ENCODE measurements at regions not wholly inside any gene's neighbourhood (a gene's known extent, or its start where the extent isn't known, plus 50 kb on each side); places are given as distances from the start of the nearest gene placed in this dataset.

DNA sequence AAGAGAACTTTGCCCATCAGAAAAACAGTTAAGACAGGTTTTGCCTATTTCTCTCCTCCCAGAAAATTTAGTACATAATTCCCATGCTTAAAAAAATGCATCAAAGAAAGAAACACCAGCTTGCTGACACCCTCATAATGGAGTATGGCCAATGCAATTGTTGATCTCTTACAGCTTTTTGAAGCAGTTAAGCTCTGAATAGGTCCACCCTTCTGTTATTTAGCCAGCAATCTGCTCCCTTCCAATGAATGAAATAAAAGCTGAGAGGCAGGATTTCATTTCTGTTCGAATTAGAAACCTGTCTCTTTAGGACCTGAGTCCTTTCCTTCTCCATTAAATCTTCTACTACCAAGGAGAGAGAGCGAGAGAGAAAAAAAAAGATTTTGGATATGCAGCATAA lies 288.7 kb downstream of the RNF144B start:
- no peak for DNase-seq

DNA sequence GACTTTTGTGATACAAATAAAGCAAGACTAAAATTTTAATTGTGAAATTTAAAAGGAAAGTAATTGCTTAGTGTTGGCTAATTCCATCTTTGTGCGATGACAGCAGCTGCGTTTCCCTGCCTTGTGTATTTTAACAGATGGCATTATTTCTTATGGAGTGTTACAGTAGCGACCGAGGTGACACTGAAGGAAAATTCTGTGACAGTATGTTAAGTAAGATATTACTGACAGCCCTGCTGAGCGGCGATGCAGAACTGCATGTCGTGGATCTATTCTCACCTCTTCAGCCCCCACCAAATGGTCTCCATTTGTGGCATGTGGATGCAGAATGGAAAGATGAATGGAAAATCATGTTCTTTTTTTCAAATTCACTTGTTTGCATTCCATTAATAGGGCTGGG lies 289.4 kb downstream of the RNF144B start:
- DNase-seq: no peak

- DNase-seq: no peak
Measured at GRCh38 chr6:18680842-18681241, 293.7 kb downstream of the RNF144B start.

DNA sequence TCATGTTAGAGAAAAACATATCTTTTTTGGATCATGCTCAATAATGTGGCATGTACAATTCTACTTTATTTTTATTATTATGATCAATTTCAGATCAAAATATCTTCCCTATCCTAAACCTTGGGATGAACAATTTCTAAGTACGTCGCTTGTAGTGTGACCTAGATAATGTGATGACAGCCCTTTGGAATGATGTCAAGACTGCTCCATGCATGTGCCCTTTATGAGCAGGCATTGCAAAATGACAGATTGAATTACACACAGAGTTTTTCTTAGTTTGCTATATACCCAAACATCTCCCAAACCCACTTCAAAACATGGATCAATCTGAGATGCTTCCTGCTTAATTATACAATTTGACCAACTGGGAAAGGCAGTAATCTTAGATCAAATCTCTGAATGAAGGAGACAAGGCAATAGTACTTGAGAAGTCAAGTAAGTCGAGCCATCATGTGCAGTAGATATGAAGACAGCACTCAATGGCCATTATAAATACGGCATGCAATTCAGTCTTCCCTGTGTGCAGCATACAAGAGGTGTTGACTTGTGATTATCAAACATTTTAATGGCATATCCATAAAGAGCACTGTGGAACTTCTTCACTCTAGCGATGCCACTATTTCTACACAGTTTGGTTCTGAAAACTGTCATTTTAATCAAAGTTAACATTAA lies 294.8 kb downstream of the RNF144B start:
- DNase-seq: no peak

DNA sequence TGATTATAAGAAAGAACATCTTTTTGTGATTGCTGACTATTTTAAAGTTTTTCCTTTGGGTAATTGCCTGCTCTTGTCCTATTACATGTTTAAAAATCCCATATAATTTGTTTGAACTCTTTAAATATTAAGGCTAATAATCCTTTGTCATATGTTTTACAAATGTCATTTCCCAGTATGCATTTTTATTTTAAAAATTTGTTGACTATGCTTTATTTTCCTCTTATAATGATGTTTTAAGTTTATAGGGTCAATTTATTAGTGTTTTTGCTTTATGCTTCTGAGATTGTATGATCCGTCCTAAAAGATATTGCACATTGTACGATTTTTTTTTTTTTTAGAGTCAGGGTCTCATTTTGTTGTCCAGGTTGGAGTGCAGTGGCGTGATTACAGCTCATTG lies 297.2 kb downstream of the RNF144B start:
- DNase-seq: no peak

GRCh38 chr6:18692929-18693685 lies 306.0 kb downstream of the RNF144B start:
- no peak for DNase-seq

DNA sequence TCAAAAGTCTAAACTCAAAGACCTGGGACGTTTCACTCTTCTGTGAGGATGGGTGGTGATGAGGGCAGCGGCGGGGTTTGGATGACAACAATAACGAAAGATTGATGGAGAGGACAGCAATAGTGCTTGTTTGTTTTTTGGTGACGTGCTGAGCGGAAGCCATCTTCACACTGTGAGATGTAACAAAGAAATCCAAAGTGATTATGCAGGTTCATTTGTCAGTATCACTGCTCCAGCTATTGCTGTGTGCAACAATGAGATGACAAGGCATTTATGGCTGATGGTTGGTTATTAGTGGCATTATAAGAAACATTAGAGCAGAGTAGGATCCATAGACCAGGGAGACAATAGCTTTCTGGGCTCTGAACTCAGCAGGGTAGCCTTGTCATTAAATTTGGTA lies 306.7 kb downstream of the RNF144B start:
- peak; percentile 87 for DNase-seq

GRCh38 chr6:18703546-18703945 lies 316.4 kb downstream of the RNF144B start:
- DNase-seq: no peak

GRCh38 chr6:18707714-18708439 lies 320.7 kb downstream of the RNF144B start:
- DNase-seq: no peak

DNA sequence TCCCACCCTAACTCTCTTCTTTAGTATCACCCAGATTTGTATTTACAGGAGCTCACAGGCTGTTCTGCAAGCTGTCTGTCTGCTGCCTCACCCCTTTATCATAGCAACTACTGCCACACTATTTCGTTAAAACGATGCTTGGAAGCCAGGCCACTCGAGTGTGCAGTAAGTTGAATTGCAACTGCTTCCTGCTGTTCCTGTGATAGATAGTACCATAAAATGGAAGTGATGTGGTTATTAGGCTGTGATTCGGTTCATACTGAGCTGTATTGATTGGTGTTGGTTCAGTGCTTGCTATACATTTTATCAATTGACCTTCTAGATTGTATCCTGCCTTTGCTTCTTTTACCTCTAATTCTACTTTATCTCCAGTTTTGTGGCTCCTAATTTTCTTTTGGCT lies 325.4 kb downstream of the RNF144B start:
- DNase-seq: no peak

DNA sequence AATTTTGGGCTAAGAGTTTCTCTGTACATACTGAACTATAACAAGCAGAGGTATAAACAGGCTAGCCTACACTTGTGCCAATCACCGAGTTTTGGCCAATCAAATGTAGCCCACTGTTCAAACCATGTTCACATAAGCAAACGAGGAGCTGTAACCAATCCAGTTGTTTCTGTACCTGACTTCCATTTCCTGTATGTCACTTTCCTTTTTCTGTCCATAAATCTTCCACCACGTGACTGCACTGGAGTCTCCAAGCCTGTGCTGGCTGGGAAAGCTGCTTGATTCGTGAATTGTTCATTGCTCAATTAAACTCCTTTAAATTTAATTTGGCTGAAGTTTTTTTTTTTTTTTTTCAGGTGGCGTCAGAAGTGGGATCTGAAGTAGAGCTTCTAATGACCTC lies 332.9 kb downstream of the RNF144B start:
- DNase-seq: no peak

- no peak for DNase-seq
Measured at GRCh38 chr6:18724056-18724455, 336.9 kb downstream of the RNF144B start.

DNA sequence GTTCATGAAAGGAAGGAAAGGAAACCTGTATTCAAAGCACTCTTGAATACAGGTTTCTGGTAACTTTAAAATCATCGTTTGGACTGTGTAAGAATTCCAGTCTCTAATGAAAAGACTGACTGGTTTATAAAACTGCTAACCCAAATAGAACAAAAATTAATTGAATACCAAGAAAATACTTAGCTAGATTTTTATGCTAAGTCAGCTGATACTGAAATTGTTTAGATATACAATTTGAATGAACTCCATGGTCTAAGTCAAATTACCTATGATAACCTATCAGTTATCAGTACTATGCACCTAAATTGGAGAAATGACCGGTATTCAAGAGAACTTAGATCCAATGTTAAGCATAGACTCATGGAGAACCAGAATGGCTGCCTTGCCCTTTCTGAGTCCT lies 338.3 kb downstream of the RNF144B start:
- no peak for DNase-seq

DNA sequence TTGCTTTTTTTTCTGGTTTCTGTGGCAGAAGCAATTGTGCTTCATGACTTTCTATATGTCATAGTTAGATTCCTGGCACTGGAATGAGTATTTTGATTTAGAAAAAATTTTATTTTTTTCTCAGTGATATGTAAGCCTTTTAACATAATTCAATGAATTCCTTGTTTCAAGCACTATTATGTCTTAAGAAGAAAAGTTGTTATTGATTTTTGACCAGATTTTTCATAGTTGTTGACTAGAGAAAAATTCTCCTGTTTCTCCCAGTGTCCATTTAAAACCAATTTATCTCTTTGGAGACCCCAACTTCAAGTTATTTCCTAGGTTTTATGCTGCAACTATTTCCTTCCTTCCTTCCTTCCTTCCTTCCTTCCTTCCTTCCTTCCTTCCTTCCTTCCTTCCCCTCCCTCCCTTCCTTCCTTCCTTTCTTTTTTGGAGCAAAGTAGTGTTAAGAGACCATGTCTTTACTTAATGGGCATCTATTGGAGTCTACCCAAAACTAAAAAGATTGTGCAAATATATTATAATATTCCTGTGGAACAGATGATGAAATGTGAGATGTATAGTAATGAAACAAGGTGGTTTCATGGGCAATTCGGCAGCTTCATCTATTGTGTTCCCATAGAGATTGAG lies 346.9 kb downstream of the RNF144B start:
- no peak for DNase-seq

GRCh38 chr6:18741741-18742140 lies 354.6 kb downstream of the RNF144B start:
- DNase-seq: no peak

DNA sequence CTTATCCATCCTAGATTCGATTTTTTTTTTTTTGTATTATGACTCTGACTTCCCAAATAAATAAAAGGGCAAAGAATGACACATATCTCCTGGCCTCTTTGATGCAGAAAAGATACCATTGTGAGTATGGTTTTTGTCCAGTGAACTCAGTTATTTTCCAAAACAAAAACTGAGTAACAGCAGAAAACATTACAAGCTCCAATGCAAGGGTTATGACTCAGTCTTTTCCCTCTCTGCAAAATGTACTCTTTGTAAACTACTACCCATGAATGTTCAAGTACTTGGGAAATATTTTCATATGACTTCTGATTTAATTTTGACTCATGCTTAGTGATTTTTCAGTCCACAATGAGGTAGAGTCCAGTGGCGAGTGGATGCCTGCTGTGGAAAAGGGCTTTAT lies 355.3 kb downstream of the RNF144B start:
- DNase-seq: no peak

DNA sequence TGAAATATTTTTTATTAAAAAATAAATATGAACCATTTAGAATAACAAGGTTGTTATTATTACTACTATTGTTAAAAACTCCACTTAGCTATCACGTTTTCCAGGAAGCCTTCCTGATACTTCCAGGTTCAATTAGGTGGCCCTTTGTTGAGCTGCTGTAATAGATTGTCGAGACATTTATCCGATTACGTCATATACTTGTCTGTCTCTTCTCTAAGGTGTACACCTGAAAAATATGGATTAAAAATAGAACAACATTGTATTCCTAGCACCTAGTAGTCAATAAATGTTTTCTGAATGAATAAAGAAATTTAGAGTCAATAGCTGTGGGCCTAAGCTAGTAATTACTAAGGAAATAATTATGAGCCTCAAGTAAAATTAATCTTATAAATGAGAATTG lies 359.6 kb downstream of the RNF144B start:
- no peak for DNase-seq

GRCh38 chr6:18748314-18748713 lies 361.2 kb downstream of the RNF144B start:
- DNase-seq: no peak

- DNase-seq: no peak
Measured at GRCh38 chr6:18752278-18753068, 365.3 kb downstream of the RNF144B start.

- DNase-seq: no peak
Measured at GRCh38 chr6:18753076-18753475, 365.9 kb downstream of the RNF144B start.

- DNase-seq: no peak
Measured at GRCh38 chr6:18763086-18763485, 375.9 kb downstream of the RNF144B start.

GRCh38 chr6:18784794-18785193 lies 397.6 kb downstream of the RNF144B start:
- DNase-seq: no peak

Measured in COR-L47 (cell line).